Small intestine (tissue), 7 donors: ENCODE measurements at regions not wholly inside any gene's neighbourhood (a gene's known extent, or its start where the extent isn't known, plus 50 kb on each side); places are given as distances from the start of the nearest gene placed in this dataset.

Experiments used
- DNase-seq, 2 donors: peaks; one replicate each; pipeline versions ENCODE4 v3.0.0 to v3.0.0-alpha.2; 2013
- FAIRE-seq: peaks from 2 replicates; lab custom pipeline; 2012; peaks lifted over from hg19 to GRCh38; lab: Jason Lieb, UNC
- H3K27ac ChIP-seq, 3 donors: one replicate each; pipeline ENCODE4 v1.5.1; 2013; ENCODE audit warnings: low read length in 2 of 3, mild to moderate bottlenecking in 2 of 3, control low read depth in 1 of 3, inconsistent platforms in 1 of 3, low read depth in 1 of 3, moderate library complexity in 1 of 3
- H3K27me3 ChIP-seq, 3 donors: one replicate each; pipeline ENCODE4 v1.6.1; 2013; ENCODE audit warnings: low read length in 3 of 3, inconsistent platforms in 1 of 3; ENCODE audit not compliant: control insufficient read depth in 3 of 3, insufficient read depth in 3 of 3
- H3K36me3 ChIP-seq, 3 donors: one replicate each; pipeline ENCODE4 v1.6.1; 2013; ENCODE audit warnings: low read length in 3 of 3, inconsistent platforms in 1 of 3, low read depth in 1 of 3, mild to moderate bottlenecking in 1 of 3, moderate library complexity in 1 of 3; ENCODE audit not compliant: control insufficient read depth in 3 of 3, insufficient read depth in 2 of 3
- H3K4me1 ChIP-seq, 3 donors: one replicate each; pipeline ENCODE4 v1.6.1; 2013; ENCODE audit warnings: low read length in 2 of 3, inconsistent platforms in 1 of 3, low read depth in 1 of 3, mild to moderate bottlenecking in 1 of 3, moderate library complexity in 1 of 3; ENCODE audit not compliant: control insufficient read depth in 3 of 3, insufficient read depth in 2 of 3
- H3K4me3 ChIP-seq, 3 donors: one replicate each; pipeline ENCODE4 v1.5.1; 2013; ENCODE audit warnings: low read length in 3 of 3, control low read depth in 1 of 3, inconsistent platforms in 1 of 3, low read depth in 1 of 3, mild to moderate bottlenecking in 1 of 3, moderate library complexity in 1 of 3
- H3K9me3 ChIP-seq, 2 donors: one replicate each; pipeline ENCODE4 v1.6.1; 2013; ENCODE audit warnings: low read depth in 1 of 2, low read length in 1 of 2; ENCODE audit not compliant: control insufficient read depth in 2 of 2, insufficient read depth in 1 of 2
- WGBS, 3 donors: extraction: QIAGEN DNeasy Blood & Tissue Kit; methylation state at CpG; one replicate each; pipeline ENCODE4 v1.1.7; 2013; 5-methylcytosine and 5-hydroxymethylcytosine counted together
- donor health status: healthy with polysubstance abuse.
- donor health status: control.
- donor health status: control.
- donor health status: Bipolar disorder and iron deficiency.
- donor health status: healthy.

DNA sequence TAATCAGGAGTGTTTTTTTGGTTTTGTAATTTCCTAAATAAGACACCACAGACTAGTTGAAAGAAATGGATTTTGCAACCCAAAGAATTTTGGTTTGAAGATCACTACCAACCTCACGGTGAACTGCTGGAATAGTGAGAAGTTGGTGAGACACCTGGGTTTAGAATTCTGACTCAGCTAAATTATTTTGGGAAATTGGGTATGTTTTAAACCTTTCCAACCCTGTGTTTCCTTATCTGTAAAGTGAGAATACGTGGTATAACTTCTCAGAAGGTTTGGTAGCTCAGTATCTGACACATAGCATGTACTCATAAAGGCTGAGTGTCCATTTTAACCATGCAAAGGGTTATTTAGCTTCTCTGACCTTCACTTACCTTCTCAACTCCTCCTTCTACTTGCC is 261.9 kb downstream of the FOXA2 start:
- WGBS, 3 donors = 38 to 42% (median 40%) methylated on average over 2 of the region's 2 CpGs
- DNase-seq = no peak
- no peaks in the 10 kb centered on the region for H3K9me3 ChIP-seq
- H3K36me3 ChIP-seq = no peaks in the 10 kb centered on the region
- no peak overlapping the region for H3K27ac ChIP-seq
- H3K4me3 ChIP-seq = no peak overlapping the region
- no peaks in the 10 kb centered on the region for H3K4me1 ChIP-seq
- no peak for FAIRE-seq
- peaks cover 0 to 5% (median 0%) of the 10 kb centered on the region in 3 donors for H3K27me3 ChIP-seq

DNA sequence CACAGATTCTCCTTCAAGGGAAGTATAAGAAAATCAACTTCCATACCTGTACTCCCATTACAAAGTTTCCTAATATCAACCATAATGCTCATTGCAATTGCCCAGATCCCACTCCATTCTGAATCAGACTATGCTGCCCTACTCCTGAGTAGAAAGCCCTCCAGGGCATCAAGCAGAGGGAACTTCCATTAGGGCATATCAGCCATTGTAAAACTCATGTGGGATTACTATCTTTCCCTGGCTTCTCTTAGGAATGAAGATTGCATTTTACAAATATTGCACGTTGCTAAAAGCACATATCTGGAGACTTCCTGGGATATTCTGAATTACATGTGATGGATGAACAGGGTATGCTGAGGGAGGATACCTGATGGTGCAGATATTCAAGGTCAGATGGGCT is 263.2 kb downstream of the FOXA2 start:
- FAIRE-seq = no peak
- H3K27me3 ChIP-seq = peaks cover 0 to 5% (median 0%) of the 10 kb centered on the region in 3 donors
- H3K27ac ChIP-seq = no peak overlapping the region
- H3K4me1 ChIP-seq = no peaks in the 10 kb centered on the region
- H3K4me3 ChIP-seq = no peak overlapping the region
- 45 to 75% (median 56%) methylated on average over 1 of the region's 1 CpG for WGBS, 3 donors
- DNase-seq = no peak
- no peaks in the 10 kb centered on the region for H3K9me3 ChIP-seq
- H3K36me3 ChIP-seq = no peaks in the 10 kb centered on the region

DNA sequence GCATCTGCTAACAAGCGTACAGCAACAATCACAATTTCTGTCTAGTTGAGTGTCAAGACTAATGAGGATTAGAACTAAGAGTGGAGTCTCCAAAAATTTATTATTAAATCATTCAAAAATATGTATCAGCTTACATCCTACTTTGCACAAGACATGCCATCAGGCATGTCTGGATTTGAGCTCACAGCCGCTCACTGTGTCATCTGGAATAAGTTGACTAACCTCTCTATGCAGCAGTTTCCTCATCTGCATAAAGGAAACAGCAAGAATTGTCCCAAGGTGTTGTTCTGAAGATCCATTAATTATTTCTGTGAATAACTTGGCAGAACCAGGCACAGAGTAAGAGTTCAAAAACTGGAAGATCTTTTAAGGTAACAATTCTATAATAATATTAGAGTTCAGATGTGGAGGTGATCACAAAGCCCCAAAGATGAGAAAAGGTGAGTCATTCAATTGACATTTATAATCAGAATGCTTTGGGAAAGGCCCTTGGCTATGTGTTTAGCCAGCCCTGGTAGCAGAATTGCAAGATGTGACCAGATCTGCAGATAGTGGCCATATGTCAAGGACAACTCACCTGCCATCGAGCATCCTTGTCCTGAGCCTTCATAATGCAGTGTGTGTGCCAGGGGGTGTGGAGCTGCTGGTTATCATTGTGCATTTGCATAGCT is 264.0 kb downstream of the FOXA2 start:
- H3K27me3 ChIP-seq = peaks cover 0 to 3% (median 0%) of the 10 kb centered on the region in 3 donors
- H3K27ac ChIP-seq = no peak overlapping the region
- 78 to 89% (median 79%) methylated on average over 3 of the region's 3 CpGs for WGBS, 3 donors
- no peak overlapping the region for H3K4me3 ChIP-seq
- H3K9me3 ChIP-seq = no peaks in the 10 kb centered on the region
- H3K36me3 ChIP-seq = no peaks in the 10 kb centered on the region
- DNase-seq (no peak), FAIRE-seq (no peak)
- no peaks in the 10 kb centered on the region for H3K4me1 ChIP-seq

DNA sequence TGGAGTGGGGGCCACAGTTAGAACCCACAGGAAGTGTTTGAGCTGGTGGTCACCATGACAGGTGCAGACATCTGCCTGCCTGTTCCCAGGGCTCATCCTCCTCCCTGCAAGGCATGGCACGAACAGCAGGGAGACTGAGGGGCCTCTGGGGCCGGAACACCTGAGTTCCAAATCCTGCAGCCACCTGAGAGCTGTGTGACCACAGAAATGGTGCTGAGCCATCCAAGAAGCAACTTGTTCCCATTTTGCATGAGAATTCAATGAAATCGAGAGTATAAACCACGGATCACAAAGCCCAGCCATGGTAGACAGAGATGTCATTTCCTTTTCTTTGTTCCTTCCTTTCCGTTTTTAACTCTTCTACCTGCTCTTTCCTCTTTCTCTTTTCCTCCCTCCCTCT is 268.6 kb downstream of the FOXA2 start:
- Histone ChIP-seq H3K9me3 (no peaks in the 10 kb centered on the region), H3K4me3 (no peak overlapping the region), H3K27ac (no peak overlapping the region), H3K36me3 (no peaks in the 10 kb centered on the region), H3K27me3 (peaks cover 0 to 5% (median 0%) of the 10 kb centered on the region in 3 donors), H3K4me1 (no peaks in the 10 kb centered on the region)
- 66 to 72% (median 69%) methylated on average over 5 of the region's 5 CpGs for WGBS, 3 donors
- no peak for DNase-seq
- no peak for FAIRE-seq

DNA sequence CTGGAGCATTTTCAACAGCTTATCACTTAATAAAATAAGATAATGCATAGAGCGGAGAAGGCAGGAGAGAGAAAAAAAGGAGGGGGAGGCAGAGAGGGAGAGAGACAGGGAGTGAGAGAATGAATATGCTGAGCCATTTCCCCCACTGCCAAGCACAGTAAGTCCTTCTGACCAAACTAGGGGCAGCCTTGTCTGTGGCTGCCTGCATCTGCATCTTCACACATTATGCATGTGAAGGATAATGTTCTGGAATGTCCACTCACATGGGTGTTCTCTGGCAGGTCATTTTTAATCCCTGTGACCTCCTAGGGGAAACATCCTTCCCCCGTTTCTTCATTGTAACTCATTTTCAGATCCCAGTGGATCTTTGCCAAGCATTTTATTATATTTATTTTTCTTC is 269.3 kb downstream of the FOXA2 start:
- Histone ChIP-seq H3K4me1 (no peaks in the 10 kb centered on the region), H3K27ac (no peak overlapping the region), H3K27me3 (peaks cover 0 to 5% (median 0%) of the 10 kb centered on the region in 3 donors), H3K4me3 (no peak overlapping the region), H3K36me3 (no peaks in the 10 kb centered on the region), H3K9me3 (no peaks in the 10 kb centered on the region)
- DNase-seq (no peak), FAIRE-seq (no peak)
- 44 to 65% (median 55%) methylated on average over 2 of the region's 2 CpGs for WGBS, 3 donors

DNA sequence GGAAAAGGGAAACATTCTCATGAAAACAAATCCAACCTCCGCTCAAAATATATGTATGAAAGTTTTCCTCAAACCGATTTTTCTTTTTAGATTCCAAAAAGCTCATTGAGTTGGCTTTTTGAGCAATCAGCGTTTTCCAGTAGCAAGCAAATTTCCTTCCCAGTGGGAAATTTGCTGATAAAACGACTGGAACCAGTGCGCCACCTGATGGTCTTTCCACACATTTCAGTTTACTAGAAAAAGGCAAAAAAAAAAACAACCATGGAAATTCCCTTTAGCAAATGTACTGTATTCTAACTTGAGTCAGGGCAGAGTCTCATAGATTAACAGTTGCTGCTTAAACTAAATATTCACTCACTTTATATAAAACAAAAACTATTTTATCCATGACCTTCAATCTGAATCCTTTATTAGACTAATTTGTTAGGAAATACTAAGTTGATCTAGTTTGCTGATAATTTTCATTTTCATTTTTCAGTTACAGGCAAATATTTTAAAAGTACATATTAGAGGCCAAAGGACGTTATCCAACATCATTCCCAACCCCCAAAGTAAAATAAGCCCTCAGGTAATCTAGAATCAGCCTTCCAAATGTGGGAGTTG is 271.5 kb downstream of the FOXA2 start:
- FAIRE-seq (peak; percentile 15), DNase-seq (peak; percentile 23 to 51)
- H3K4me3 ChIP-seq = no peak overlapping the region
- peaks cover 0 to 2% (median 0%) of the 10 kb centered on the region in 3 donors for H3K27me3 ChIP-seq
- no peaks in the 10 kb centered on the region for H3K36me3 ChIP-seq
- H3K9me3 ChIP-seq = no peaks in the 10 kb centered on the region
- H3K4me1 ChIP-seq = no peaks in the 10 kb centered on the region
- WGBS, 3 donors = 1 to 3% (median 1%) methylated on average over 6 of the region's 6 CpGs
- no peak overlapping the region for H3K27ac ChIP-seq

DNA sequence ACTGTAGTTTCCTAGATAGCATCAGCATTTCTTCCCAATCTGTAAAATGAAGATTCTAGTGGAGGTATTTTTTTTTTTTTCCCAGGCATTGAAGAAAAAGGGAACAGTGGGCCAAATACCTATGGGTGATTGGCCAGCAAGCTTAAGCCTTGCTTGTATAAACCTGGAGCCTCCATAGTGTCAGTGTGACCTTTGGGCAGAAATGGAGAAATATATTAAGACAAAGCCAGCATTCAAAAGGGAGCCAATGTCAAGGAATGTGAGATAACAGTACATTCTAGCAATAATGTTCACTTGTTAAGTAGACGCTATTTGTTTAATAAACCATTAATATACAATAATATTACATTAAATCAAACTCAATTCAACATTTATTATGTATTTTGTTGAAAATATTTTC is 275.4 kb downstream of the FOXA2 start:
- H3K9me3 ChIP-seq = no peaks in the 10 kb centered on the region
- no peak for DNase-seq
- peaks cover 0 to 2% (median 0%) of the 10 kb centered on the region in 3 donors for H3K27me3 ChIP-seq
- no peak overlapping the region for H3K4me3 ChIP-seq
- WGBS, 3 donors = 50 to 75% (median 52%) methylated on average over 1 of the region's 1 CpG
- no peaks in the 10 kb centered on the region for H3K36me3 ChIP-seq
- FAIRE-seq = no peak
- H3K27ac ChIP-seq = no peak overlapping the region
- no peaks in the 10 kb centered on the region for H3K4me1 ChIP-seq

DNA sequence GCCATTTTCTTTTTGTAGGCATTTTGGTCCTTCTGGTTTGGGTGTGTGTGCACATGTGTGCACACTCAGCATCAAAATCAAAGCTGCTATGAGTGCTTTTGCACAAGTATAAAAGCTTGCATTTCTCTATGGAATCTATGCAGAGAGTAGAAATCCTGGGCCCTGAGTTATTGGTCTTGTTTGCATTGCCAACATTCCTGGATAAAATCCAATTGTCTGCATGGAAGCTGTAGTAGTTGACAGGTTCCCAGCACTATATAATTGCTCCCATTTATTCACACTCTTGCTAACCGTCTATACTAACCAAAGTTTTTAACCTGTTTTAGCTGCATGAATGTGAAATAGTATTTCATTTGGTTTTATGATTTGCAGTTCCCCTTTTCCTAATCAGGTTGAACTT is 277.0 kb downstream of the FOXA2 start:
- Histone ChIP-seq H3K9me3 (no peaks in the 10 kb centered on the region), H3K27me3 (peaks cover 0 to 2% (median 0%) of the 10 kb centered on the region in 3 donors), H3K27ac (no peak overlapping the region), H3K4me3 (no peak overlapping the region), H3K4me1 (no peaks in the 10 kb centered on the region), H3K36me3 (no peaks in the 10 kb centered on the region)
- DNase-seq (no peak), FAIRE-seq (no peak)
- WGBS, 3 donors = 21 to 30% (median 22%) methylated on average over 1 of the region's 1 CpG
